SU-DHL-6 (cell line): ENCODE measurements at regions not wholly inside any gene's neighbourhood (a gene's known extent, or its start where the extent isn't known, plus 50 kb on each side); places are given as distances from the start of the nearest gene placed in this dataset.

Experiments used
- H2AFZ ChIP-seq: fragments of 200-600 bp; sonication (generic); 2 replicates; pipeline ENCODE4 v1.6.1; 2014; ENCODE audit warnings: low read depth, mild to moderate bottlenecking, moderate library complexity, mixed read lengths, antibody characterized with exemption, low read length; ENCODE audit not compliant: severe bottlenecking
- H3F3A ChIP-seq: fragments of 200-600 bp; shearing (Covaris generic); 2 replicates; pipeline ENCODE4 v1.6.0; 2016; ENCODE audit warnings: antibody characterized with exemption, mild to moderate bottlenecking; ENCODE audit not compliant: insufficient read depth
- H3K27ac ChIP-seq: fragments of 200-600 bp; sonication (generic); 2 replicates; pipeline ENCODE4 v1.5.1; 2016; ENCODE audit warnings: low read depth, mild to moderate bottlenecking, low read length, moderate library complexity, mixed read lengths
- H3K27me3 ChIP-seq: fragments of 200-600 bp; sonication (generic), shearing (Covaris generic); 2 replicates; pipeline ENCODE4 v1.6.0; 2014; ENCODE audit warnings: mild to moderate bottlenecking, low read length
- H3K36me3 ChIP-seq: fragments of 200-600 bp; sonication (generic); 2 replicates; pipeline ENCODE4 v1.6.1; 2014; ENCODE audit warnings: mild to moderate bottlenecking, low read length, mixed read lengths
- H3K4me2 ChIP-seq: fragments of 300-600, 200-600 bp; shearing (Covaris generic), sonication (generic); 2 replicates; pipeline ENCODE4 v1.6.0; 2014; ENCODE audit warnings: low read length, low read depth, mild to moderate bottlenecking; ENCODE audit not compliant: poor library complexity, severe bottlenecking
- H3K4me3 ChIP-seq: fragments of 200-600 bp; sonication (generic); 2 replicates; pipeline ENCODE4 v1.5.1; 2014; ENCODE audit warnings: antibody characterized with exemption, low read length, mild to moderate bottlenecking, mixed read lengths; ENCODE audit not compliant: insufficient read depth, poor library complexity, severe bottlenecking
- H3K79me2 ChIP-seq: fragments of 200-600 bp; sonication (generic); 2 replicates; pipeline ENCODE4 v1.6.1; 2014; ENCODE audit warnings: mild to moderate bottlenecking, low read length, moderate library complexity; ENCODE audit not compliant: insufficient read depth
- H3K9ac ChIP-seq: fragments of 200-600 bp; sonication (generic); 2 replicates; pipeline ENCODE4 v1.7.0; 2014; ENCODE audit warnings: mild to moderate bottlenecking, low read length
- H3K9me2 ChIP-seq: fragments of 200-600 bp; sonication (generic); replicated peaks from 2 replicates; pipeline ENCODE4 v1.6.1; 2014; ENCODE audit warnings: low read length; ENCODE audit not compliant: insufficient read depth
- H3K9me3 ChIP-seq: fragments of 200-600 bp; sonication (generic); 2 replicates; pipeline ENCODE4 v1.6.1; 2014; ENCODE audit warnings: low read length, mixed read lengths; ENCODE audit not compliant: insufficient read depth
- H4K20me1 ChIP-seq: fragments of 200-600 bp; sonication (generic); 2 replicates; pipeline ENCODE4 v1.6.1; 2014; ENCODE audit warnings: low read depth, mild to moderate bottlenecking, antibody characterized with exemption, low read length, moderate library complexity, mixed read lengths
- CTCF ChIP-seq: fragments of 200-600 bp; sonication (generic); IDR thresholded peaks from one replicate; pipeline ENCODE4 v1.5.1; 2017; ENCODE audit warnings: antibody characterized with exemption, mild to moderate bottlenecking, low read length, moderate library complexity; ENCODE audit not compliant: insufficient read depth, poor library complexity, severe bottlenecking
- EZH2phosphoT487 ChIP-seq: fragments of 200-600 bp; sonication (generic), shearing (Covaris generic); conservative IDR thresholded peaks from 2 replicates; pipeline ENCODE4 v1.6.1; 2018; ENCODE audit warnings: mild to moderate bottlenecking, antibody characterized with exemption, low read length, moderate library complexity, mixed read lengths

GRCh38 chr6:120355822-120356221 lies 978.5 kb downstream of the TBC1D32 start:
- Histone ChIP-seq H3K79me2 (no peaks in the 10 kb centered on the region), H4K20me1 (no peaks in the 10 kb centered on the region), H3K9ac (no peak overlapping the region), H3K27me3 (no peaks in the 10 kb centered on the region), H3K36me3 (no peaks in the 10 kb centered on the region), H3K27ac (no peak overlapping the region), H3K4me3 (no peak overlapping the region), H3K9me2 (no peaks in the 10 kb centered on the region), H3K9me3 (no peaks in the 10 kb centered on the region), H3K4me2 (no peak overlapping the region), H3F3A (no peaks in the 10 kb centered on the region), H2AFZ (no peak overlapping the region)
- no peak for TF ChIP-seq CTCF
- TF ChIP-seq EZH2phosphoT487, result no peak

GRCh38 chr6:120354452-120355098 lies 979.7 kb downstream of the TBC1D32 start:
- Histone ChIP-seq H3K9ac (no peak overlapping the region), H3K4me3 (no peak overlapping the region), H3K4me2 (no peak overlapping the region), H3F3A (no peaks in the 10 kb centered on the region), H3K27ac (no peak overlapping the region), H2AFZ (no peak overlapping the region), H3K27me3 (no peaks in the 10 kb centered on the region), H3K36me3 (no peaks in the 10 kb centered on the region), H3K79me2 (no peaks in the 10 kb centered on the region), H3K9me3 (no peaks in the 10 kb centered on the region), H3K9me2 (no peaks in the 10 kb centered on the region), H4K20me1 (no peaks in the 10 kb centered on the region)
- no peak for TF ChIP-seq CTCF
- TF ChIP-seq EZH2phosphoT487, result no peak

GRCh38 chr6:120352491-120352890 lies 981.8 kb downstream of the TBC1D32 start:
- no peaks in the 10 kb centered on the region for H3K9me2 ChIP-seq
- H2AFZ ChIP-seq, result no peak overlapping the region
- no peak overlapping the region for H3K9ac ChIP-seq

More at GRCh38 chr6:120352491-120352890, 981.8 kb downstream of the TBC1D32 start:
- Histone ChIP-seq H3K36me3 (no peaks in the 10 kb centered on the region), H3K27ac (no peak overlapping the region), H3K4me3 (no peak overlapping the region), H4K20me1 (no peaks in the 10 kb centered on the region), H3K27me3 (no peaks in the 10 kb centered on the region), H3F3A (no peaks in the 10 kb centered on the region), H3K9me3 (no peaks in the 10 kb centered on the region), H3K4me2 (no peak overlapping the region), H3K79me2 (no peaks in the 10 kb centered on the region)
- no peak for TF ChIP-seq CTCF
